Left ventricle myocardium inferior (tissue), 1 donor: ENCODE measurements at regions not wholly inside any gene's neighbourhood (a gene's known extent, or its start where the extent isn't known, plus 50 kb on each side); places are given as distances from the start of the nearest gene placed in this dataset.
A peak's percentile ranks its signal among the peaks of the same experiment; 100 is the strongest.
"Not testable (repeated sequence)": the region's sequence is repeated elsewhere in the genome, so short reads cannot be mapped to it uniquely, and the experiment has no call there.

Experiments used
- DNase-seq: peaks from one replicate; pipeline ENCODE4 v3.0.0-alpha.2; 2020
- H3K27ac ChIP-seq: fragments of 200-600 bp; replicated peaks from 2 replicates; pipeline ENCODE4 v1.8.0; 2021
- H3K27me3 ChIP-seq: fragments of 200-600 bp; 2 replicates; pipeline ENCODE4 v1.8.0; 2021; ENCODE audit warnings: low read depth
- H3K36me3 ChIP-seq: fragments of 200-600 bp; 2 replicates; pipeline ENCODE4 v1.8.0; 2021
- H3K4me1 ChIP-seq: fragments of 200-600 bp; 2 replicates; pipeline ENCODE4 v1.8.0; 2021
- H3K4me3 ChIP-seq: fragments of 200-600 bp; 2 replicates; pipeline ENCODE4 v1.8.0; 2021; ENCODE audit warnings: mild to moderate bottlenecking, moderate library complexity
- H3K9me3 ChIP-seq: fragments of 200-600 bp; replicated peaks from 2 replicates; pipeline ENCODE4 v1.8.0; 2021
- CTCF ChIP-seq: fragments of 200-600 bp; IDR thresholded peaks from 2 replicates; pipeline ENCODE4 v1.8.0; 2021; ENCODE audit warnings: antibody characterized with exemption, mild to moderate bottlenecking, borderline replicate concordance
- intact Hi-C: fragments of 100-400 bp; cut with micrococcal nuclease; formaldehyde crosslinking; loops from one replicate; pipeline ENCODE4 v1.11.0; 2022
- donor health status: DM: no; HTN: yes; CAD: no; lungs with severe emphysema.

- no peaks in the 10 kb centered on the region for H3K4me1 ChIP-seq
- intact Hi-C loops = no loop called here
- peaks cover 6% of the 10 kb centered on the region for H3K9me3 ChIP-seq
- no peak for DNase-seq
- no peak for TF ChIP-seq CTCF
- H3K4me3 ChIP-seq = no peak overlapping the region
- no peaks in the 10 kb centered on the region for H3K27me3 ChIP-seq
- H3K36me3 ChIP-seq = no peaks in the 10 kb centered on the region
- no peak overlapping the region for H3K27ac ChIP-seq
Measured at GRCh38 chr2:163919717-163920116, 183.9 kb upstream of the FIGN start.

- H3K27ac ChIP-seq, H3K4me3 ChIP-seq, H3K9me3 ChIP-seq, H3K4me1 ChIP-seq, DNase-seq, H3K36me3 ChIP-seq, intact Hi-C loops, H3K27me3 ChIP-seq: not testable (repeated sequence)
Measured at GRCh38 chr2:163914486-163914885, 178.7 kb upstream of the FIGN start.

- H3K4me1 ChIP-seq, intact Hi-C loops: not testable (repeated sequence)
Measured at GRCh38 chr2:163913532-163913944, 177.7 kb upstream of the FIGN start.

GRCh38 chr2:163909411-163910080, 173.7 kb upstream of the FIGN start:
- H3K4me1 ChIP-seq = no peaks in the 10 kb centered on the region
- DNase-seq = no peak
- no peaks in the 10 kb centered on the region for H3K36me3 ChIP-seq
- no peaks in the 10 kb centered on the region for H3K27me3 ChIP-seq
- H3K27ac ChIP-seq = no peak overlapping the region
- no peak overlapping the region for H3K4me3 ChIP-seq
- H3K9me3 ChIP-seq = peaks cover 26% of the 10 kb centered on the region
- no peak for TF ChIP-seq CTCF
- intact Hi-C loops = no loop called here

More at GRCh38 chr2:163913532-163913944, 177.7 kb upstream of the FIGN start:
- not testable (repeated sequence) for H3K27me3 ChIP-seq, H3K9me3 ChIP-seq, DNase-seq, H3K36me3 ChIP-seq, H3K27ac ChIP-seq
- peak overlapping the region; percentile 41 for H3K4me3 ChIP-seq

- Histone ChIP-seq H3K27me3 (no peaks in the 10 kb centered on the region), H3K36me3 (no peaks in the 10 kb centered on the region), H3K4me1 (no peaks in the 10 kb centered on the region), H3K27ac (no peak overlapping the region), H3K4me3 (no peak overlapping the region), H3K9me3 (peaks cover 40% of the 10 kb centered on the region)
- TF ChIP-seq CTCF = no peak
- no peak for DNase-seq
- intact Hi-C loops = no loop called here
Measured at GRCh38 chr2:163906410-163906809, 170.6 kb upstream of the FIGN start.

GRCh38 chr2:163897799-163898198, 162.0 kb upstream of the FIGN start:
- no peak for TF ChIP-seq CTCF
- no peak overlapping the region for H3K4me3 ChIP-seq
- DNase-seq = no peak
- no peaks in the 10 kb centered on the region for H3K27me3 ChIP-seq
- H3K36me3 ChIP-seq = no peaks in the 10 kb centered on the region
- no peak overlapping the region for H3K27ac ChIP-seq
- H3K4me1 ChIP-seq = no peaks in the 10 kb centered on the region
- peaks cover 46% of the 10 kb centered on the region for H3K9me3 ChIP-seq
- intact Hi-C loops = no loop called here

- H3K27me3 ChIP-seq, intact Hi-C loops, H3K4me1 ChIP-seq, H3K27ac ChIP-seq, H3K4me3 ChIP-seq, DNase-seq, H3K36me3 ChIP-seq, H3K9me3 ChIP-seq: not testable (repeated sequence)
Measured at GRCh38 chr2:163893444-163893843, 157.6 kb upstream of the FIGN start.
